ENCODE measurements at regions not wholly inside any gene's neighbourhood (a gene's known extent, or its start where the extent isn't known, plus 50 kb on each side); places are given as distances from the start of the nearest gene placed in this dataset.
A peak's percentile ranks its signal among the peaks of the same experiment; 100 is the strongest.

GRCh38 chr17:77381731-77382130, 241.0 kb downstream of the SEC14L1 start:
- no peaks in the 10 kb centered on the region for H3K9me3 ChIP-seq
- TF ChIP-seq POLR2AphosphoS5 (IDR thresholded peaks at IDR 0.05): no peak
- TF ChIP-seq, protein P1, sequence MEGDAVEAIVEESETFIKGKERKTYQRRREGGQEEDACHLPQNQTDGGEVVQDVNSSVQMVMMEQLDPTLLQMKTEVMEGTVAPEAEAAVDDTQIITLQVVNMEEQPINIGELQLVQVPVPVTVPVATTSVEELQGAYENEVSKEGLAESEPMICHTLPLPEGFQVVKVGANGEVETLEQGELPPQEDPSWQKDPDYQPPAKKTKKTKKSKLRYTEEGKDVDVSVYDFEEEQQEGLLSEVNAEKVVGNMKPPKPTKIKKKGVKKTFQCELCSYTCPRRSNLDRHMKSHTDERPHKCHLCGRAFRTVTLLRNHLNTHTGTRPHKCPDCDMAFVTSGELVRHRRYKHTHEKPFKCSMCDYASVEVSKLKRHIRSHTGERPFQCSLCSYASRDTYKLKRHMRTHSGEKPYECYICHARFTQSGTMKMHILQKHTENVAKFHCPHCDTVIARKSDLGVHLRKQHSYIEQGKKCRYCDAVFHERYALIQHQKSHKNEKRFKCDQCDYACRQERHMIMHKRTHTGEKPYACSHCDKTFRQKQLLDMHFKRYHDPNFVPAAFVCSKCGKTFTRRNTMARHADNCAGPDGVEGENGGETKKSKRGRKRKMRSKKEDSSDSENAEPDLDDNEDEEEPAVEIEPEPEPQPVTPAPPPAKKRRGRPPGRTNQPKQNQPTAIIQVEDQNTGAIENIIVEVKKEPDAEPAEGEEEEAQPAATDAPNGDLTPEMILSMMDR (IDR thresholded peaks at IDR 0.05): no peak
- no peak for TF ChIP-seq POLR2A (IDR thresholded peaks at IDR 0.05)
- TF ChIP-seq EP300 (IDR thresholded peaks at IDR 0.05): no peak
- peaks cover 0 to 5% (median 0%) of the 10 kb centered on the region in 4 donors for H3K36me3 ChIP-seq
- 86 to 92% methylated on average over 8 of the region's 8 CpGs for WGBS, 2 donors
- peak overlapping the region in 3 of 4 donors; percentile 57 to 84 (median 63) for H3K27ac ChIP-seq
- no peak for ATAC-seq (ENCODE audit: low FRiP score in 2 of 2)
- no peak for DNase-seq
- no peak overlapping the region for H3K4me3 ChIP-seq
- H3K27me3 ChIP-seq: no peaks in the 10 kb centered on the region
- H3K4me1 ChIP-seq: peaks cover 95 to 96% (median 96%) of the 10 kb centered on the region in 4 donors

DNA sequence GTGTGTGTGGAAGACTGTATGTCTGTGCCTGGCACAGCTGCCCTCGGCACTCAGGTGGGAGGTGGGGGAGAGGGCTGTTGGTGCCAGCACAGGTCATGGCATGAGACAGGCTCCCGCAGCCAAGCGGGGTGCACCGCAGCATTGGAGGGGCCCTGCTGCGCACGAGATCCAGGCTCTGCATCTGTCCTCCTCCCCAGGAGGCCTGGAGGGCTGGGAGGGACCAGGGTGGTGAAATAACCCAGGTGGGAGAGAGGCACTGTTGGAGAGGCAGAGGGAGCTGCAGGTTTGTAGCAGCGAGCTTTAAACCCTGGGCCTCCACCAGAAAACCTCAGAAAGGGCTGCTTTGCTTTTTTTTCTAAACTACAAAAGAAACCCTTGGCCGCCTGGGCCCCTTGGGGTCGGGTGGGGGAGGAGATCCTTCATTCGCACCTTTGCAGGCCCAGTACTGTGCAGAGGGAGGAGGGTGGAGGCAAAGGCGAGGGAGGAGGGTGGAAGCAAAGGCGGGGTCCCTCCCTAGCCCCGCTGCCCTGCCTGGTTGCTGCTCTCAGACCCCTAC, 241.7 kb downstream of the SEC14L1 start:
- peaks cover 0 to 5% (median 0%) of the 10 kb centered on the region in 4 donors for H3K36me3 ChIP-seq
- H3K4me1 ChIP-seq: peaks cover 95 to 97% (median 96%) of the 10 kb centered on the region in 4 donors
- WGBS, 2 donors: 61 to 62% methylated on average over 13 of the region's 13 CpGs
- DNase-seq (no peak), ATAC-seq (ENCODE audit: low FRiP score in 2 of 2) (no peak)
- no peaks in the 10 kb centered on the region for H3K27me3 ChIP-seq
- H3K4me3 ChIP-seq: no peak overlapping the region
- TF ChIP-seq, protein P1 (IDR thresholded peaks at IDR 0.05): no peak
- no peak for TF ChIP-seq POLR2A (IDR thresholded peaks at IDR 0.05)
- TF ChIP-seq POLR2AphosphoS5 (IDR thresholded peaks at IDR 0.05): no peak
- no peak for TF ChIP-seq EP300 (IDR thresholded peaks at IDR 0.05)
- peak overlapping the region in 3 of 4 donors; percentile 57 to 84 (median 63) for H3K27ac ChIP-seq
- no peaks in the 10 kb centered on the region for H3K9me3 ChIP-seq

GRCh38 chr17:77382966-77383612, 242.3 kb downstream of the SEC14L1 start:
- WGBS, 2 donors: 67 to 82% methylated on average over 8 of the region's 8 CpGs
- no peak overlapping the region for H3K4me3 ChIP-seq
- no peak for TF ChIP-seq POLR2A (IDR thresholded peaks at IDR 0.05)
- no peak for TF ChIP-seq POLR2AphosphoS5 (IDR thresholded peaks at IDR 0.05)
- TF ChIP-seq, protein P1 (IDR thresholded peaks at IDR 0.05): no peak
- TF ChIP-seq EP300 (IDR thresholded peaks at IDR 0.05): no peak
- no peak for DNase-seq
- H3K9me3 ChIP-seq: no peaks in the 10 kb centered on the region
- peak in 1 of 2 donors; percentile 2 for ATAC-seq (ENCODE audit: low FRiP score in 2 of 2)
- peaks cover 0 to 5% (median 0%) of the 10 kb centered on the region in 4 donors for H3K36me3 ChIP-seq
- H3K27me3 ChIP-seq: no peaks in the 10 kb centered on the region
- peak overlapping the region; percentile 71 to 91 (median 82) for H3K27ac ChIP-seq
- H3K4me1 ChIP-seq: peaks cover 95 to 97% (median 96%) of the 10 kb centered on the region in 4 donors

- Histone ChIP-seq H3K36me3 (peaks cover 0 to 3% (median 0%) of the 10 kb centered on the region in 4 donors), H3K4me1 (peaks cover 95 to 98% (median 96%) of the 10 kb centered on the region in 4 donors), H3K4me3 (no peak overlapping the region), H3K9me3 (no peaks in the 10 kb centered on the region), H3K27me3 (no peaks in the 10 kb centered on the region), H3K27ac (peak overlapping the region; percentile 71 to 91 (median 82))
- peak in 1 of 2 donors; percentile 60 for DNase-seq
- WGBS, 2 donors: 60 to 72% methylated on average over 27 to 29 of the region's 29 CpGs
- TF ChIP-seq POLR2A (IDR thresholded peaks at IDR 0.05) (no peak), POLR2AphosphoS5 (IDR thresholded peaks at IDR 0.05) (peak; percentile 47 to 50)
- ATAC-seq (ENCODE audit: low FRiP score in 2 of 2): no peak
These were observed 243.1 kb downstream of the SEC14L1 start for GRCh38 chr17:77383613-77384608.

Measured in upper lobe of left lung (tissue), 6 donors.